NCI-H1694 treated with DMSO at 0.1 percent for 48 hours (cell line): ENCODE measurements at regions not wholly inside any gene's neighbourhood (a gene's known extent, or its start where the extent isn't known, plus 50 kb on each side); places are given as distances from the start of the nearest gene placed in this dataset.
"Not testable (repeated sequence)": the region's sequence is repeated elsewhere in the genome, so short reads cannot be mapped to it uniquely, and the experiment has no call there.

Experiments
- DNase-seq: peaks from one replicate; lab custom pipeline; 2025; lab: John Stamatoyannopoulos, UW

- DNase-seq: no peak
Measured at GRCh38 chr12:25384038-25384892, 133.5 kb upstream of the KRAS start.

- no peak for DNase-seq
Measured at GRCh38 chr12:25382311-25383106, 131.8 kb upstream of the KRAS start.

GRCh38 chr12:25377469-25378177, 126.9 kb upstream of the KRAS start:
- no peak for DNase-seq

DNA sequence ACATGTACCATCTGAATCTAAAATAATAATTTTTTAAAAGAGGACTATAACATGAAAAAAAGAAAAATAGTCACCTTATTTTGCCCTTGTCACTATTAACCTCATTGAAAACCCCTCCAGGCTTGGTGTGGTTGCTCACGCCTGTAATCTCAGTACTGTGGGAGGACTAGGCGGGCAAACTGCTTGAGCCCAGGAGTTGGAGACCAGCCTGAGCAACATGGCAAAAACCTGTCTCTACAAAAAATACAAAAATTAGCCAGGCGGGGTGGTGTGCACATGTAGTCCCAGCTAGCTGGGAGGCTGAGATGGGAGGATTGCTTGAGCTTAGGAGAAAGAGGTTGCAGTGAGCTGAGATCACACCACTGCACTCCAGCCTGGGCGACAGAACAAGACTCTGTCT, 126.3 kb upstream of the KRAS start:
- DNase-seq: no peak

DNA sequence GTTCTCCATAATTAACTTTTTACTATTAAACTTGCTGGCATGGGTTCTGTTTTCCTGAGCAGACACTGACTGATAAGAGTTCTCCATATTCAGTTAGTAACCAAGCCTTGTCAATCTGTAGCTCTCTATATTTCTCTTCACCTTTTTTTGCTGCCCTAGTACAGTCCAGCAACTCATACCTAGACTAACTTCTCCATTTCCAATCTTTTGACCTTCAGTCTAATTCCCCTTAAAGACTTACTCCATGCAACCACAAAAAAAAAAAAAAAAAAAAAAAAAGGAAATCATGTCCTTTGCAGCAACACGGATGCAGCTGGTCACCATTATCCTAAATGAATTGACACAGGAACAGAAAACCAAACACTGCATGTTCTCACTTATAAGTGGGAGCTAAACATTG, 125.7 kb upstream of the KRAS start:
- no peak for DNase-seq

DNA sequence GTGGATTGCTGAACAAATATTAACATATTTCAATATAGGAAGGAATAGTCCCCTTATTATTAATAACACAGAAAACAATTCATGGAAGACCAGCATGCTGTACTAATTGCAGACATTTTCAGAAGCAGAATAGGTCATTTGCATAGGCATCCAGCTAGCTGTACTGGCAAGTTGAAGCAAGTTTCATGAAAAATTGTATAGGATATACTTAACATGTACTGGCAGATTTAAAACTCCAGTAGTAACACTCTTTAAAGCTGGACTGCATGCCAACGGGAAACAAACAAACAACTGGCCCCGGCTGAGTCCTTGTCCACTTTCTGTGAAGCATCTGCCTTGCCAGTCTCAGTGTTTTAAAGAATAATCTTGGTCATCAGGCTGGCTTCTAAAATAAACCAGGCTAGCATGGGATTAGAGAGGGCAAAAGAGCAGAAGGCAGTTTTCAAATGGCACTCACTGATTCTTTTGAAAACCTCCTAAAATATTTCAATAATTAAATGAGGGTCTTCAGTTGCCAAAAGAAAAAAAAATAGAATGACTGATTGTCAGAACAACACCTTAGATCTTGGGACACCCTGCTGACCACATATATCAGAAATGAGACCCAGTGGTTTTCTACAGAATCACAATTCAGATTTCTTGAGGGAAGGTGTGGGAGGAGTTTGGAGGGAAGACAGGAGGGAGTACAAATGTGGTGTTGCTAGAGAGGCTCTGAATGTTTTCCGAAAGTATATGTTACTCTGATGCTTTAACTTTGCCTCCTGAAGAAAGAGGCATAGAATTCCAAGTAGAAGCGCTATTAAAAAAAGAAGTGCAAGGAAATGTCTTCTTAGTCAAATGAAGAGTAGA, 122.5 kb upstream of the KRAS start:
- DNase-seq: no peak

- DNase-seq: no peak
Measured at GRCh38 chr12:25372002-25372401, 121.3 kb upstream of the KRAS start.

DNA sequence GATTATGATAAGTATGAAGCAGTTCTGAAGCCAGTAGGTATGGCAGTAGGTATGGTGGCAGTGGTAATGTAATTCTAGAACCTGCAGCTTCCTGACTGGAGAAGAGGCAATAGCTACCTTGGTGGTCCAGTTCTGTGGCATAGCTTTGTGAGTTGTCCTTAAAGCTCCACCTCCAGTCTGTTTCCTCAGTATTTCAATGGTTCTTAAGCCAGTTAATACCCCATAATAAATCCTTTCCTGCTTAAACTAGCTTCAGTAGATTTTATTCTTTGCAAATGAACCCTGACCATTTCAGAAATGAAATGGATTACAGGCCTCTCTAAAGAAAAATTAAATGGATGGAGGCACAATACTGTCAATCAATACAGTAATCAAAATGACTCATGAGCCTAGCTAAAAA, 117.8 kb upstream of the KRAS start:
- DNase-seq: no peak

- no peak for DNase-seq
Measured at GRCh38 chr12:25366122-25366521, 115.4 kb upstream of the KRAS start.

DNA sequence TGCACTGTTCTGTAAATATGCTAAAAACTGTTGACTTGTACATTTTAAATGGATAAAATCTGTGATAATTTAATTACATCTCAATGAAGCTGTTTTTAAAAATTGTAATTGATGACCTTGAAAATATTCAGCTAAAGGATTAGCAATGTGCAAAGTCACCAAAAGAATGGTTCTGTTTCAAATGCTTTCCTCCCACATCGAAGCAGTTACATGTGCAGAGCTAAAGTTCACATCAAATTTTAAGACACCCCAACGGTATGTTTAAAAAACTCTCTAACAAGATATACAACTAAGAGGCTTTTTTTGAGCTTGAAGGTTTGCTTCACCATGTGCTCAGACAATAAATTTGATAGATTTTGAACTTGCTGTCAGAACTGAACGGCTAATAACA, 114.6 kb upstream of the KRAS start:
- DNase-seq: no peak

- no peak for DNase-seq
Measured at GRCh38 chr12:25364529-25365339, 114.0 kb upstream of the KRAS start.

DNA sequence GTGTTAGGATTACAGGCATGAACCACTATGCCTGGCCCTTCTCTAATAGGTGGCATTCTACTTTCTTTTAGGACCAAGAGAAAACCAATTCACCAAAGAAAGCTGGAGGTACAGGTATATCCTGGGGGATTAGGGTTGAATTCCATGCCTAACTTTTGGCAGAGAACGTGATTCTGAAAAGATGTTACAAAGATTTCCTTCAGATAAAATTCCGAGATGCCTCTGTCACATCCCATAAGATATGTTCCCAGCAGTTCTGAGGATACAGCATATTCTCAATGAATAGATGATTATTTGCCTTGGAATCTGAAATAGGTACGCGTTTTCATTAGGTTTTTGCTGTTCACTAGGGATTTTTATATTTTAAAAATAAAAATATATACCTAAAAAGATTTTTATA, 111.9 kb upstream of the KRAS start:
- no peak for DNase-seq

DNA sequence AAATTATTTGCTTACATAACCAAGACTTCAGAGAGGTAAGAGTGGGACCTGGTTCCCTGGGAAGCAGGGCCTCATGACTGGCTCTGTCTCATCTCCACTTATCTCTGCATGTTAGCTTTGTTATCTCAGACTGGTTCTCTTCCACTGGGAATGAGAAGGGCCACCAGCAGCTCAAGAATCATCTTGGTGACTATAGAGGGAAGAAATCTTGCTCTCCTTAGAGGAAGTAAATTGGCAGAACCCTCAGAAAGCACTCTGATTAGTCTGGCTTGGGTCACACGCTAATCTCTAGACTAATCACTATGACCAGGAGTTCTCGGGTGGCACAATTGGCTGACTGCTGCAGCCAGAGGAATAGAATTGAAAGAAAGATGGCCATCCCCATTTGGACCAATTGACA, 110.8 kb upstream of the KRAS start:
- DNase-seq: no peak

GRCh38 chr12:25357595-25357994, 106.9 kb upstream of the KRAS start:
- DNase-seq: no peak

GRCh38 chr12:25352942-25353341, 102.2 kb upstream of the KRAS start:
- not testable (repeated sequence) for DNase-seq

DNA sequence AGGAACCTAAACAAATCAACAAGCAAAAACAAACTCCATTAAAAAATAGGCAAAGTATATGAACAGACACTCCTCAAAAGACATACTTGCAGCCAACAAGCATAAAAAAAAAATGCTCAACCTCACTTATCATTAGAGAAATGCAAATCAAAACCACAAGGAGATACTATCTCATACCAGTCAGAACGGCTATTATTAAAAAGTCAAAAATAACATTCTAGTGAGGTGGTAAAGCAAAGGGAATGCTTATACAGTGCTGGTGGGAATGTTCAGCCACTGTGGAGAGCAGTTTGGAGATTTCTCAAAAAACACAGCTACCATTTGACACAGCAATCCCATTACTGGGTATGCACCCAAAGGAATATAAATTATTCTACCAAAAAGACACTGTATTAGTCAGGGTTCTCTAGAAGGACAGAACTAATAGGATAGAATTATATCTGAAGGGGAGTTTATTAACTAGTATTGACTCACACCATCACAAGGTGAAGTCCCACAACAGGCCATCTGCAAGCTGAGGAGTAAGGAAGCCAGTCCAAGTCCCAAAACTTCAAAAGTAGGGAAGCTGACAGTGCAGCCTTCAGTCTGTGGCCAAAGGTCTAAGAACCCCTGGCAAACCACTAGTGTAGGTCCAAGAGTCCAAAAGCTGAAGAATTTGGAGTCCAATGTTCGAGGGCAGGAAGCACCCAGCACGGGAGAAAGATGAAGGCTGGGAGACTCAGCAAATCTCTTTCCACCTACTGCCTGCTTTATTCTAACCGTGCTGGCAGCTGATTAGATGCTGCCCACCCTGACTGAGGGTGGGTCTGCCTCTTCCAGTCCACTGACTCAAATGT, 101.6 kb upstream of the KRAS start:
- DNase-seq: no peak

- no peak for DNase-seq
Measured at GRCh38 chr12:25348593-25348895, 97.8 kb upstream of the KRAS start.

DNA sequence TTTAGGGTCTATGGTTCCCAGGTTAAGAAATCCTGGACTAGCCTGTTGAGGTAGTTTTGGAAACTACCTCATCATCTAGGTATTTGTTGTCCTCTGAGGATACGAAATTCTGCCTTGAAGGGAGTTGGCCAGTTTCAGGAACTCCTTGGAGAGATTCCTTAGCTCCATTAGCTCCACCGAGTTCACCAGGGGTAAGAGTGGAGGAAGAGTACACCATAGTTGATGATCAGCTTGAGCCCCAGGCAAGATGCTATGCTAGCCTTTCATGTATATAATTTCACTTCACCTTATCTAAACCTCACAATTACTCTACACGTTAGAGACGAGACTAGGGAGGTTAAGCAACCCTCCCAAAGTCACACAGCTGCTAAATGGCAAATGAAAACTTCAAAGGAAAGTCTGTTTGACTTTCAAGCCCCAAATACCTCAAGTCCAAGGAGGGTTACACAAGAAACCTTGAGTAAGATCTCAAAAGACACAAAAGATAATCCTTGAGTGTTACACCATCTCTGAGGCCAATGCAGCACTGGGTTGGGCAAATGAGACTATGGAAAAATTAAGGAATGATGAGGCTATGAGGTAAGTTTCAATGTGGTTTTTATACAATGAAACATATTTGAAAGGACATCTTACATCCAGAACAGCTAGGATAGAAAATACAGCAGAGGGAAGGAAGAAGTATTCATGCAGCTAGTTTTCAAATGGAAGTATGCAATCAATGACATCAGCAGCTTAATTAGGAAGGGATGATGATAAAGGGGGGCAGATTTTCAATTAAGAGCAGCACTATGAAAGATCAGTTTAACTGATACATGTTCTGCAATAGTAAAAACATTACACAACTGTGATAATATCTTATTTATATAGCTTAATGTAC, 97.2 kb upstream of the KRAS start:
- no peak for DNase-seq

DNA sequence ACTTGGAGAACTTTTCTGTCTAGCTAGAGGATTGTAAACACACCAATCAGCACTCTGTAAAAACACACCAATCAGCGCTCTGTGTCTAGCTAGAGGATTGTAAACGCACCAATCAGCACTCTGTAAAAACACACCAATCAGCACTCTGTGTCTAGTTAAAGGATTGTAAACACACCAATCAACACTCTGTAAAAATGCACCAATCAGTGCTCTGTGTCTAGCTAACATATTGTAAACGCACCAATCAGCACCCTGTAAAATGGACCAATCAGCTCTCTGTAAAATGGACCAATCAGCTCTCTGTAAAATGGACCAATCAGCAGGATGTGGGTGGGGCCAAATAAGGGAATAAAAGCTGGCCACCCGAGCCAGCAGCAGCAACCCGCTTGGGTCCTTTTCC, 91.1 kb upstream of the KRAS start:
- not testable (repeated sequence) for DNase-seq
